ENCODE measurements at regions not wholly inside any gene's neighbourhood (a gene's known extent, or its start where the extent isn't known, plus 50 kb on each side); places are given as distances from the start of the nearest gene placed in this dataset.
"Not testable (repeated sequence)": the region's sequence is repeated elsewhere in the genome, so short reads cannot be mapped to it uniquely, and the experiment has no call there.

- Histone ChIP-seq H3K4me3 (no peak overlapping the region), H3K9me3 (no peaks in the 10 kb centered on the region), H3K36me3 (no peaks in the 10 kb centered on the region), H3K27ac (no peak overlapping the region), H3K4me1 (no peaks in the 10 kb centered on the region), H3K27me3 (no peaks in the 10 kb centered on the region)
- DNase-seq, result no peak
- TF ChIP-seq, protein P1, sequence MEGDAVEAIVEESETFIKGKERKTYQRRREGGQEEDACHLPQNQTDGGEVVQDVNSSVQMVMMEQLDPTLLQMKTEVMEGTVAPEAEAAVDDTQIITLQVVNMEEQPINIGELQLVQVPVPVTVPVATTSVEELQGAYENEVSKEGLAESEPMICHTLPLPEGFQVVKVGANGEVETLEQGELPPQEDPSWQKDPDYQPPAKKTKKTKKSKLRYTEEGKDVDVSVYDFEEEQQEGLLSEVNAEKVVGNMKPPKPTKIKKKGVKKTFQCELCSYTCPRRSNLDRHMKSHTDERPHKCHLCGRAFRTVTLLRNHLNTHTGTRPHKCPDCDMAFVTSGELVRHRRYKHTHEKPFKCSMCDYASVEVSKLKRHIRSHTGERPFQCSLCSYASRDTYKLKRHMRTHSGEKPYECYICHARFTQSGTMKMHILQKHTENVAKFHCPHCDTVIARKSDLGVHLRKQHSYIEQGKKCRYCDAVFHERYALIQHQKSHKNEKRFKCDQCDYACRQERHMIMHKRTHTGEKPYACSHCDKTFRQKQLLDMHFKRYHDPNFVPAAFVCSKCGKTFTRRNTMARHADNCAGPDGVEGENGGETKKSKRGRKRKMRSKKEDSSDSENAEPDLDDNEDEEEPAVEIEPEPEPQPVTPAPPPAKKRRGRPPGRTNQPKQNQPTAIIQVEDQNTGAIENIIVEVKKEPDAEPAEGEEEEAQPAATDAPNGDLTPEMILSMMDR (IDR thresholded peaks at IDR 0.05), result no peak
- TF ChIP-seq EP300 (IDR thresholded peaks at IDR 0.05) (no peak), POLR2AphosphoS5 (IDR thresholded peaks at IDR 0.05) (no peak), POLR2A (IDR thresholded peaks at IDR 0.05) (no peak)
- 85 to 98% (median 93%) methylated on average over 1 of the region's 1 CpG for WGBS, 5 donors
- intact Hi-C loops (cut with DNase I; ENCODE audit: low total_unique reads), result no loop called here
Measured at GRCh38 chr1:72969461-72969860, 687.1 kb upstream of the NEGR1 start.

GRCh38 chr1:72954943-72955342 lies 672.6 kb upstream of the NEGR1 start:
- no peaks in the 10 kb centered on the region for H3K9me3 ChIP-seq
- DNase-seq, result no peak
- TF ChIP-seq POLR2AphosphoS5 (IDR thresholded peaks at IDR 0.05) (no peak), POLR2A (IDR thresholded peaks at IDR 0.05) (no peak), EP300 (IDR thresholded peaks at IDR 0.05) (no peak)
- TF ChIP-seq, protein P1 (IDR thresholded peaks at IDR 0.05), result no peak
- no peaks in the 10 kb centered on the region for H3K27me3 ChIP-seq
- intact Hi-C loops (cut with DNase I; ENCODE audit: low total_unique reads), result no loop called here
- H3K4me3 ChIP-seq, result no peak overlapping the region
- H3K27ac ChIP-seq, result no peak overlapping the region
- H3K4me1 ChIP-seq, result no peaks in the 10 kb centered on the region
- no peaks in the 10 kb centered on the region for H3K36me3 ChIP-seq

- intact Hi-C loops (cut with DNase I; ENCODE audit: low total_unique reads); H3K4me3 ChIP-seq; H3K36me3 ChIP-seq; DNase-seq; H3K27me3 ChIP-seq; H3K27ac ChIP-seq; H3K9me3 ChIP-seq; H3K4me1 ChIP-seq: not testable (repeated sequence)
- 73 to 89% (median 84%) methylated on average over 3 of the region's 3 CpGs for WGBS, 5 donors
Measured at GRCh38 chr1:72950900-72951299, 668.6 kb upstream of the NEGR1 start.

- H3K9me3 ChIP-seq, result no peaks in the 10 kb centered on the region
- no peak overlapping the region for H3K4me3 ChIP-seq
- no peaks in the 10 kb centered on the region for H3K27me3 ChIP-seq
- TF ChIP-seq, protein P1 (IDR thresholded peaks at IDR 0.05), result no peak
- TF ChIP-seq POLR2A (IDR thresholded peaks at IDR 0.05) (no peak), POLR2AphosphoS5 (IDR thresholded peaks at IDR 0.05) (no peak), EP300 (IDR thresholded peaks at IDR 0.05) (no peak)
- WGBS, 5 donors, result 27 to 34% (median 32%) methylated on average over 3 of the region's 3 CpGs
- DNase-seq, result no peak
- H3K27ac ChIP-seq, result no peak overlapping the region
- no peaks in the 10 kb centered on the region for H3K36me3 ChIP-seq
- H3K4me1 ChIP-seq, result no peaks in the 10 kb centered on the region
- intact Hi-C loops (cut with DNase I; ENCODE audit: low total_unique reads), result no loop called here
Measured at GRCh38 chr1:72946903-72947499, 664.7 kb upstream of the NEGR1 start.

GRCh38 chr1:72942008-72942407 lies 659.7 kb upstream of the NEGR1 start:
- no peaks in the 10 kb centered on the region for H3K9me3 ChIP-seq
- peak in 1 of 2 donors; percentile 2 for DNase-seq
- no peaks in the 10 kb centered on the region for H3K36me3 ChIP-seq
- no peaks in the 10 kb centered on the region for H3K4me1 ChIP-seq
- H3K27me3 ChIP-seq, result no peaks in the 10 kb centered on the region
- intact Hi-C loops (cut with DNase I; ENCODE audit: low total_unique reads), result no loop called here
- no peak overlapping the region for H3K27ac ChIP-seq
- WGBS, 5 donors, result 40 to 56% (median 54%) methylated on average over 2 of the region's 2 CpGs
- no peak for TF ChIP-seq POLR2A (IDR thresholded peaks at IDR 0.05)
- no peak for TF ChIP-seq POLR2AphosphoS5 (IDR thresholded peaks at IDR 0.05)
- TF ChIP-seq EP300 (IDR thresholded peaks at IDR 0.05), result no peak
- TF ChIP-seq, protein P1 (IDR thresholded peaks at IDR 0.05), result no peak
- H3K4me3 ChIP-seq, result no peak overlapping the region
